Hematopoietic multipotent progenitor cell treated with erythropoietin and hydrocortisone succinate and interleukin-3 and kit ligand, for 17 days (in vitro differentiated cells): ENCODE measurements at regions not wholly inside any gene's neighbourhood (a gene's known extent, or its start where the extent isn't known, plus 50 kb on each side); places are given as distances from the start of the nearest gene placed in this dataset.
"Not testable (repeated sequence)": the region's sequence is repeated elsewhere in the genome, so short reads cannot be mapped to it uniquely, and the experiment has no call there.

Source experiments
- DNase-seq: peaks from one replicate; pipeline ENCODE4 v3.0.0-alpha.2; 2015; ENCODE audit warnings: low spot score

- DNase-seq: no peak
These were observed 53.5 kb downstream of the XCL2 start for GRCh38 chr1:168490306-168490705.

GRCh38 chr1:168488138-168488537 lies 55.7 kb downstream of the XCL2 start:
- DNase-seq: no peak

DNA sequence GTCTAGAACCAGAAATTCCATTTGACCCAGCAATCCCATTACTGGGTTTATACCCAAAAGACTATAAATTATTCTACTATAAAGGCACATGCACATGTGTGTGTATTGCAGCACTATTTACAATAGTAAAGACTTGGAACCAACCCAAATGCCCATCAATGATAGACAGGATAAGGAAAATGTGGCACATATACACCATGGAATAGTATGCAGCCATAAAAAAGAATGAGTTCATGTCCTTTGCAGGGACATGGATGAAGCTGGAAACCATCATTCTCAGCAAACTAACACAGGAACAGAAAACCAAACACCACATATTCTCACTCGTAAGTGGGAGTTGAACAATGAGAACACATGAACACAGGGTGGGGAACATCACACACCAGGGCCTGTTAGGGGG lies 57.0 kb downstream of the XCL2 start:
- DNase-seq: not testable (repeated sequence)

GRCh38 chr1:168485048-168485447 lies 58.7 kb downstream of the XCL2 start:
- no peak for DNase-seq

DNA sequence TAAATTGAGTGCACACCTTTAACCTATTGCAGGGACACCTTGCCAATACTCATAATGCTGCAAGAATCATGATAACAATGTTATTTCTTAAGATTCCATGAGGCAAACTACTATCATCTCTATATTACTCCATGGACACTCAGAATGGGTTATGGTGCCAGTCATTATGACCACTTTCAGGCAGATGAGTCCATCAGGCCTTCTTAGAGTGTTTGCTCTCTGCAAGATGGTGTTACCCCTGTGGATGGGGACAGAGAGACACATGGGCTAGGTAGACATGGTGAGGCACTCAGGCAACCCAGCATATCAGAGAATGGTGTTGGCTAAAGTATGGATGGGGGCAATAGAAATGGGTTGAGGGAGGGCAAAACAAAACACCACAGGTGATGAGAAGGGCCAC lies 59.7 kb downstream of the XCL2 start:
- DNase-seq: no peak

DNA sequence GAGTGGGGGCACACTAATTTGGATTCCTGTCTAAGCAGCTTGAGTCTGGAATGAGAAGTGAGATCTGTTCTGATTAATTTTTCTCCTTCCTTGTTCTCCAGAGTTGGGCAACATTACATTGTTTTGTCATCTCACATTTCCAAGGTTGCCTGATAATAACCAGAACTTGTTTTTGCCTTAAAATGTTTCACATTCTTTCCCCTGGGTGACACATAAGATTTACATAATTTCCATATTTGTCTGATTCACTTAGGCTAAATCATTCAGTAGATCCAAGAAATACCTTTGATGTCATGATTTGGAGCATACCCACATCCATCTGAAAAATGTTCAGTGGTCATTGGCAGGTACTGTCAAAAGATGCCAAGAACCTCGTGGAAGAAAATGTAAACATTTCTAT lies 60.3 kb downstream of the XCL2 start:
- no peak for DNase-seq

- no peak for DNase-seq
These were observed 61.7 kb downstream of the XCL2 start for GRCh38 chr1:168482106-168482505.

- DNase-seq: no peak
These were observed 62.2 kb downstream of the XCL2 start for GRCh38 chr1:168481586-168481985.

GRCh38 chr1:168480997-168481396 lies 62.8 kb downstream of the XCL2 start:
- DNase-seq: no peak

GRCh38 chr1:168477792-168478191 lies 66.0 kb downstream of the XCL2 start:
- no peak for DNase-seq

DNA sequence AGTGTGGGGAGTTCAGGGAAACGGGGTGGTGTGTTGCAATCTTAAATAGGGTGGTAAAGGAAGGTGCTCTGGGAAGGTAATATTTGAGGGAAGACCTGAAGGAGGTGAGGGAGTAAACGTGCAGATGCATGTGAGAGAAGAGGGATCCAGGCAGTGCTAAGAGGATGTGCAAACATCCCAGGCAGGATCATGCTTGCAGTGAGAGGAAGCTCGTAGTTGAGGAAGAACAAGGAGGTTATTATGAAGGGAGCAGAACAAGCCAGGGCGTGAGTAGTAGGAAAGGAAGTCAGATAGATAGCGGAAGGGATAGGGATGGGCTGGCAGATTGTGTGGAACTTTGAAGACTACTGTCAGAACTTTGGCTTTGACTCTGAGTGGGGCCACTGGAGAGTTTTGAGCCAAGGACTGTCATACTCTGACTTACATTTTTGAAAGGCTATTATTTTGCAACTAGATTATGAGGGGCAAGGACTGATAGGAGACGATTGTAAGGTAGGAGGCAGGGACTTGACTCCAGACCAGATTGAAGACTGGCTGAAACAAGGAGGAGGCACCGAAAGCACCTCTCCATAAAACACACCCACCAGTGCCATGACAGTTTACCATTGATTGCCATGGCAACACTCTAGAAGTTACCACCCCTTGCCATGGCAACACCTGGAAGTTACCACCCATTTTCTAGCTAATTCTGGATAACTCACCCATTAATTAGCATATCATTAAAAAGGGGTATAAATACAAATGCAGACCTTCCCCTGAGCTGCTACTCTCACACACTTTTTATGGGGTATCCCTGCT lies 67.0 kb downstream of the XCL2 start:
- no peak for DNase-seq

DNA sequence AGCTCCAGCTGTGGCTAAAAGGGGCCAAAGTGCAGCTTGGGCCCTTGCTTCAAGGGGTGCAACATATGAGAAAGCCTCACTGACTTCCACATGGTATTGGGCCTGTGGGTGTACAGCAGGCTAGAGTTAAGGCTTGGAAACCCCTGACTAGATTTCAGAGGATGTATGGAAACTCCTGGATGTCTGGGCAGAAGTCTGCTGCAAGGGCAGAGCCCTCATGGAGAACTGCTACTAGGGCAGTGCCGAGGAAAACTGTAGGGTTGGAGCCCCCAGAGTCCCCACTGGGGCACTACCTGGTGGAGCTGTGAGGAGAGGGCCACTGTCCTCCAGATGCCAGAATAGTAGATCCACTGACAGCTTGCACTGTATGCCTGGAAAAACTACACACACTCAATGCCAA lies 69.5 kb downstream of the XCL2 start:
- DNase-seq: no peak

GRCh38 chr1:168473126-168473525 lies 70.7 kb downstream of the XCL2 start:
- DNase-seq: no peak

- no peak for DNase-seq
These were observed 71.6 kb downstream of the XCL2 start for GRCh38 chr1:168472223-168472622.

DNA sequence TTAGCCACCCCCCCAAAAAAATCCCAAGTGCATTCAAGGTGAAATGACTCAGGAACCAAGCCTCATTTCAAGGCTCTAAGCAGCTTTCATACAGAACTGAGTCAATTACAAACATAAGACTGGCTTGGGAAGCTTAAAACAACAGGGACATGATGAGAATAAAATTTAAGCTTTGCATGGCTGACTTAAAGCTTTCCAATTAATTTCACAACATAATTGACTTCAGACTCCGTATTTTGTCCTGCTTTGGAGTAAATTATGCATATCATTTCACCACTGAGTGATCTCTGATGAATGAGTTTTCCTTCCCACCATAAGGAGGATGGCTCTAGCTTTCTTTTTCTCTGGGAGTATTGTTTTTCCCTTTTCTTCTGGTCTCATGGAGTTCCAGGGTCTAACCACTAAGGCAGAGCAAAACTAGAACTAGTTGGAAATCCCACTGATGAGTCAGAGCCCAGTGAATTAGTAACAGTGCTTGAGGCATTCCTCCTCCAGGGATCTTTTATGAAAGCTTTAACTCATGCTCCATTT lies 72.8 kb downstream of the XCL2 start:
- DNase-seq: peak; percentile 7

DNA sequence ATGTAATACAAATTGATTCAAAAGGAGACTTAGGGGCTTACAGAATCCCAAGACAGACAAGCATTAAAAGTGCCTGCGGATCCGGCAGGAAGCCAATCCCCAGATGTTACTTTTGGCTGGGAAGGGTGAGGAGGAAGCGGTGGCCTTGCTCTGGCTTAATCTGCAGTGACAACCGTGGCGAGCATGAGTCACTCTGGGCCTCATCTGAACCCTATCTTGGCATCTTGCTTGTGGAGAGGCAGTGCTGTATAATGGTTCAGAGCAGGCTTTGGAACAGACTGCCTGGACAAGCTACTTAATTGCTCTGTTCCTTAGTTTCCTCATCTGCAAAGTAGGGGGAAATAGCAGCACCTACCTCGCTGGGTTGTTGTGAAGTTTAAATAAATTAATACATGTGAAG lies 74.1 kb downstream of the XCL2 start:
- peak; percentile 12 for DNase-seq

GRCh38 chr1:168468822-168469221 lies 75.0 kb downstream of the XCL2 start:
- DNase-seq: no peak

DNA sequence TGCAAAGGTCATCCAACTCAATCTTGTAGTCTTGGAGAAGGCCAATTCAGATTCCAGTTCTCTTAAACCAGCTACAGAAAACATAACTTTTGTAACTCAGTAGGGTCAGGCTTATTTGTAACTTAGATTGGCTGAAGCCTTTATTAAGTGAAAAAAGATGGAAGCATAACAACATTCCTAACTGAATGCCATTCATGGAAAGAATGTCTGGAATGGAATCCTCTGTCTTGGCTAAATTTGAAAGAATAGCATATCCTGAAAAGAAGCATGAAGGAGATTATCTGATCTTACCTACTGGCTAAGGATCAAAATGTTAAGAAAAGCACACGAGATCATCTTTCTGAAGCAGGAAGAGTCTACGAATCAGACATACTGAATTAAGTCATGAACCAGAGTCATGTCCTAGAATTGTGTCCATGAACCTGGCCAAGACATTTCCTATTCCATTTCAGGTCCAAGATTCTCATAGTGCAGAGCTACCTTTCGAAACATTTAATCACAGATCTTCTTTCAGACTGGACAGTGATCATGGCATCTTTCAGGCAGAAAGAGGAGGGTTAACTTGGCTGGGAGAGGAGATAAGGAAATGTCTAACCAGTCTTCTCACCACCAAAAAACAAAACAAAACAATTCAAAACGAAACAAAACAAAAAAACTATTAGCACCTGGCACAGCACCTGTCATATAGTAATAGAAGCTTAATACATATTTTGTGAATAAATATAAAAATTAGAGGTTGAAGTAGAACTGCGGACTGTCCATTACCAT lies 75.6 kb downstream of the XCL2 start:
- DNase-seq: no peak

DNA sequence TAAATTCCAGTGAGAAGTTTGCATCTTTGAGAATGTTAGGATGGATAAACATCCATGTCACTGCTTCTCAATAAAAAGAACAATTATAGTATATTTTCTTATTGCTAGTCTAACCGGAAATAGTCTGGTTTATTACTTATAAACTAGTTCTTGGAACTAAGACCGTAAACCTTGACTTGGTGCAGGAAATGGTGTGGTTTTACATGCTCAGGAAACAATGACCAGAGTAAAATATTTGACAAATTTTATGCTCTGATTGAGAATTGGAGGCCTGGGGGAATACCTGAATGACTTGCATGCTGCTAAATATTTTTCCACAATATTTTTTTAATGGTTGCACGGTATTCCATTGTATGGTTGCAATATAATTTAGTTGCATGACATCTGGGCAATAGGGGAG lies 76.3 kb downstream of the XCL2 start:
- DNase-seq: no peak

DNA sequence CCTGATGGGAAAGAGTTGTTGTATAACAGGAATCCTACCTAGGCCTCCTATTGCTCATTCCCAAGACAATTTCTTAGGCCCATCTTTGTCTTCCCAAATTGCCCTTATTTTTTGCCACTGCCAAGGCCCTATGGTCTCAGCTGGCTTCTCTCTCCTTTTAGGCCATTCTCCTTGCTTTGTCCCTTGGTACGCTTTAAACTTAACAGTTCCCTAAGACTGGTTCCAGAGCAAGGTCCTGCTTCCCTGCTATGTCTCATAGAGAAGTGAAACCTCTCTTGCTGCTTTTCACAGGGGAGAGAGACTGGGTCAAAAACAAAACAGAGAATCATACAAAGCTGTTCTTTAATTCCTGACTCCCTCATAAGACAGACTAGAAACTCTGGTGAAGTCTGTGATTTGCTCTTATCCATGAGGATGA lies 77.1 kb downstream of the XCL2 start:
- DNase-seq: no peak

DNA sequence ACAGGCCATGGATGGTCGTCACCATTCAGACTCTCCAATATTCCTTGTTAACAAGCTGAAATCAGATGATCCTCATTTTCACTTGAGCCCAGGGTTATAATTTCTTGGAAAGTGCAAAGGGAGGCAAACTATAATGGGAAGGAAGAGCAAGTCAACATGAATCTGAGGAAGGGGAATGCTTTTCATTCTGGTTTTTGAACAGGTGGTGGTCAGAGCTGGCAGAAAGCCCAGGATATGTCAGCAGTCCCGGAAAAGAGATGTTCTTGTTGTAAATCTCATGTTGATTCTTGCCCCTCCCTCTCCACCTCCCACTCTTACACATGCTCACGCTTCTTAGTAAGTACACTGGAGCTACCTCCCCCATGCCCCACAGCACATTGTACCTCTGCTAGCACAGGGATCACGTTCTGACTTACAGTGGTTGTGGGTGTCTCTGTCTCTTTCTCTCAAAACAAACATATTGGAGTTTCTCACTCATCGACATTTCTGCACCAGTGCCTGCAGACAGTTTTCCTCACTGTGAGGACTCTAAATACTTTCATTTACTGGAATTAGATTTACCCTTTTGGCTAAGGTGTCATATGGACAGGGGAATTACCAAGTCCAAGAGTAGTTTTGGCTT lies 77.6 kb downstream of the XCL2 start:
- DNase-seq: no peak

GRCh38 chr1:168461108-168461507 lies 82.7 kb downstream of the XCL2 start:
- not testable (repeated sequence) for DNase-seq

DNA sequence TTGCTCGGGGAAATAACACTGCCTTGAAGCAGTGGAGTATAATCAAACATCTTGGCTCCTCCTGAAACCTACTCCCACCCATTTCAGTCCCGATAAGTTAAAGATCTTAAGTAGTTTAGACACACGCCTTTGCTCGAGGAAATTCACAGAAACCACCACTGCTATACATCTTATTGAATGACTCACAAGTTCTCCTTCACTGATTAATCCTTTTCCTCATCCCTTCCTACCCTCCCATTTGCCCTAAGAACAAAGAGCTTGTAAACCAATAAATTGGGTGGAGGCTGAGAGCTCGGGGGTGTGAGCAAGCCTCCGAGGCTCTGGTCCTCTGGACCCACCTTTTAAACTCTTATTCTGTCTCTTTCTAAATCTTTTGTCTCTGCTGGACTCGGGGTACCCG lies 86.5 kb downstream of the XCL2 start:
- DNase-seq: not testable (repeated sequence)
